ENCODE measurements at regions not wholly inside any gene's neighbourhood (a gene's known extent, or its start where the extent isn't known, plus 50 kb on each side); places are given as distances from the start of the nearest gene placed in this dataset.

DNA sequence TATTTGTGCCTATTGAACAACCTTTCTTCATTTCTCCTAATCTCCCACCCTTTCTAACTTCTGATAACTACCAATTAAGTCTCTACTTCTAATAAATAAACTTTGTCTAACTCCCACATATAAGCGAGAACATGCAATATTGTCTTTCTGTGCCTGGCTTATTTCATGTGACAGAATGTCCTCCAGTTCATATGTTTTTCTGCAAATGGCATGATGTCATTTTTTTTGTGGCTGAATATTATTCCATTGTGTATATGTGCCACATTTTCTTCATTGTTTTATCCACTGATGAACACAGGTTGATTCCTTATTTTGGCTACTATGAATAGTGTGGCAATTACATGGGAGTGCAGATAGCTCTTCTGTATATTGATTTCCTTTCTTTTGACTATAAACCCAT is 1041.5 kb upstream of the MANEA start:
- DNase-seq (ENCODE audit: low read depth), result no peak

DNA sequence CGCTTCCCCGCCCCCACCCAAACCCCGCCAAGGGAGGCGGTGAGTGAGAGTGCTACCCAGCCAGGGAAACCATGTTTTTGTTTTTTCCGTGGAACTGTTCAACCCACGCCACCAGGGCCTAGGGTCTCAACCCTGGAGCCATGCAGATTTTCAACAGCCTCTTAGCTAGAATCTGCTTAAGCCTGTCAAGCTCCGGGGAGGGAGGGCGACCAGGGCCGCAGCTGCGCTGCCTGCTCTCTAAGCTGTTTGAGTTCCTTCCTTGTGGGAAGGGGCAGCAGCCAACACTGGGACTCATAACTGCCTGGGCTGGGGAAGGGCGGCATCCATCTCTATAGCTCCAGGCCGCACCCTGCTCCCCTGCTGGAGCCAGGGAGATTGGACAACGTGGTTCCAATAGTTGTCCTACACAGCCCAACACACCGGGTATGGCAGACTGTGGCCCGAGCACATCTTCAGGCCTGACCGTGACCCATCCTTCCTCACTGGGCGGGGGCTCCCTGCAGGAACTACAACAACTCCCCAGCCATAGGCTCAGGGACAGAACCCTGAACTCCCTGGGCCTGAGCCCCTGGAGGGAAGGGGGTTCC is 1065.7 kb upstream of the MANEA start:
- DNase-seq (ENCODE audit: low read depth), result no peak

DNA sequence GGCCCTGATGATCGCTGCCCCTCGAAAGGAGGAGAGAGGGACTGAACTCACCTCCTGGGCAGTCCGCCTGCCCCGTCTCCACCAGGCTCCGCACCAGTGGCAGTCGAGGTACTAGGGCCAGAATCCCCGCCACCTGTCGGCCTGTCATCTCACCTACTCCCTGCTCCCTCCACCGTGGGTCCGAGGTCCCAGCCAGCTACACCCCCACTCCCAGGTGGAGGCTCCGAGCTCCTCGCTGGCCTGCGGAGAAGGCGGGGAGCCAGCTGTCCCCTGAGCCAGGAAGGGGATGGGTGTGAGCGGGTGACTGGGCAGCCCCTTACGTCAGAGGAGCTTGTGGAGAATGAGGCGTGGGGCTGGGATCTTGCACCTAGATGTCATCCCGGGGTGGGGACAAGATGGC is 1066.5 kb upstream of the MANEA start:
- DNase-seq (ENCODE audit: low read depth), result no peak

DNA sequence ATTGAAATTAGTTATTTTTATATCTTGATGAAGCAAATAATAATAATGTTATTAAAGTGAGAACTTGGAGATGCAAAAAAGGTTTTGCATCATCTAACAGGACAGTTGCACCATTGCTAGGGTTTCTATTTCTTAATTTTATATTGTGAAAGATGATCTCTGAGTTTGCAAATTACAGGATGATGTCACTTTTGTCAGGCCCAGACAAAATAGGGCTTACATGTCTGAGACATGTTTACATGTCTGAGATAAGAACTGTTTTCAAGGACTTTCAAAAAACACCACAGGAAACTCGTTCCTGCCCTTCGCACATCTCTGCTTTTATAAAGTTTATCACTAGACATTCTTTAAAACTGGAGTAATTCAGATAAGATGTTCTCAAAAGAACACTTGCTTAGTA is 1075.8 kb upstream of the MANEA start:
- no peak for DNase-seq (ENCODE audit: low read depth)

DNA sequence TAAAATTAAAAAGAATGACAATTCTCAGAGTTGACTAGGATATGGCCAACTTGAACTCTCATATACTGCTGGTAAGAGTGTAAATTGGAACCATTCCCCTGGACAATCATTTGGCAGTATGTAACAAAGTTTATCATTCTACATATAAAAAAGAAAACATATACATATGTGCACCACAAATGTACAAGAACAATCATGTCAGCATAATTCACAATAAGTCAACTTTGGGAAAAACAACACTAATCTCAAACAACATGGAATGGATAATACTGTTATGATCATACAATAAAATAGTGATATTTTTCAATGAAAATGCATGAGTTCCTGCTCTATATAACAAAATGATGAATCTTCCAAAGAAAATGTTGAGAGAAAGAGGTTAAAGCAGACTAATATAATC is 1078.7 kb upstream of the EPHA7 start:
- no peak for DNase-seq (ENCODE audit: low read depth)

DNA sequence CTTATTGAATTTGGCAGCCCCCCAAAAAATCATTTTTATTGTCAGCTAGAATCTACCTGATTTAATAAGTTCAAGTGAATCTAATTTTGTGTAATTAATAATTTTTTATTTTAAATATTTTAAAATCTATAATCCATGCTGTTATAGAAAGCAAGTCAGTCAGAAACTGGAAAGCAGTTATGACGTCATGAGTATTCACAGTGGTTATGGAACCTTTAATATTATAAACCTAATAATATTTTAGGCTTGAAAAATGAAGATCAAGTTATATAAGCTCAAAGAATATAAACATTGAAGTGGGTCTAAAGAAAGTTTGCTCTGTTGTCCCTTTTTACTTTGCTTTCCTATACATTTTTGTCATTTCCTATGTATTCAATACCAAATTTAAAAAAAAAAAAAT is 1075.1 kb upstream of the EPHA7 start:
- no peak for DNase-seq (ENCODE audit: low read depth)

DNA sequence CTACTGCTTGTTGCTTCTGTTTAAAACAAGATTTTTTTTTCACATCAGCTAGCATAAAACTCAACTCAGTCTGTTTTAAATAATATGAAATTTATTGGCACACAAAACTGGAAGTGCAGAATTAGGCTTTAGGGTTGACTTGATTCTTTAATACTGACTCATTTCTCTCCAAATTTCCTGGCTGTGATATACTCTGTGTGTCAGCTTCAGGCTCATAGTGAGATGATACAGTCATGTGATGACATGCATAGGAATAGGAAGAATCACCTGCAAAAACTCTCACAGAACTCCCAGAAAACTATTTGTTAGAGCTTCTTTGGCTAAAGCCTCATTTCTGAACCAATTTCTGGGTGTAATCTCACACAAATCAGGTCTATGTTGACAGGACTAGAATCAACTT is 1068.0 kb upstream of the EPHA7 start:
- DNase-seq (ENCODE audit: low read depth), result no peak

DNA sequence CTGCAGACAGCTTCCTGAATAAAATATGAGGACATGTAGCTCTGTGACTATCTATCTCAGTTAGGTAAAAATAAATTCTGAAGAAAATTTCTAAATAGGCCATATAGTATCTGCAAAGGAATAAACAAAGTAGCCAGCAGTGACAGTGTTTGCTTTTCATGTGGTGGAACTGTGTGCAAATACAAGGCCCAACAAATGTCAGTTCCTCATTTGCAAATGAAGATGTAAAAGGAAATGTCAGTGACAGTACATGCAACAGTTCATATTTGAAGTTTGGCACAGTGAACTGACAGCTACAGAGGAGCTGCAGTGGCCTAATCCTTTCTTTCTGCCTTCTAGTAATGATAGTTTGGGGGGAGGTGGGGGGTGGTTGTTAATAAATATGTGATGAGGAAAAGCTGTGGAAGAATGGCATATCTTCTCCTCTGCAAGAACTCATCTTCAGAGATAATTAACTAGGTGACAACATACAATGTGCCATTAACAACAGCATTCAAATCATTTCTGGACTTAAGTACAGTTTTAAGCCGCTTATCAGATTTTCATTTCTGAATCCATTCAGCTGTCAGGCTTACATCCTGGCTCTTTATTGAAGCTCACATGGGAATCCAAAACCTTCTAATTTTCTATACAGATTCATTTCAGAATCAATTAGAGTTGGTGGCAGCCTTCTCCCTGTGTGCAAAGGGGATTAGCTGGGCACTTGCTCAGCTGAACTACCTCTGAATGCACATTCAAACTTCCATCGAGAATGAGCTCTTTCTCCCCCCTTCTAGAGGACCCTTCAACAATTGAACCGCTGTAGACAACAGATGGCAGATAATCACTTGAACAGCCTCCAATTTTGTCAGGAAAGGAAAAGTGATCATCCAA is 1059.0 kb upstream of the EPHA7 start:
- no peak for DNase-seq (ENCODE audit: low read depth)

DNA sequence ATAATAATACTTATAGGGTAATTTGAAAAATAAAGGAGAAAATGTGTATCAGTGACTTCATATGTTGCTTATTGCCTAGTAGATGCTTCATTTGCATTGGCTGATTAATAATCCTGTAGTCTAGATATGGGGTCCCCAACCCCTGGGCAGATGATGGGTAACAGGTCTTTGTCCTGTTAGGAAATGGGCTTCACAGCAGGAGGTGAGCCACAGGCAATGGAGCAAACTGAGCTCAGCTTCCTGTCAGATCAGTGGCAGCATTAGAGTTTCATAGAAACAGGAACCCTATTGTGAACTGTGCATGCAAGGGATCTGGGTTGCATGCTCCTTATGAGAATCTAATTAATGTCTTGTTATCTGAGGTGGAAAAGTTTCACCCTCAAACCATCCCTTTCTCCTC is 1049.5 kb upstream of the EPHA7 start:
- DNase-seq (ENCODE audit: low read depth), result no peak

DNA sequence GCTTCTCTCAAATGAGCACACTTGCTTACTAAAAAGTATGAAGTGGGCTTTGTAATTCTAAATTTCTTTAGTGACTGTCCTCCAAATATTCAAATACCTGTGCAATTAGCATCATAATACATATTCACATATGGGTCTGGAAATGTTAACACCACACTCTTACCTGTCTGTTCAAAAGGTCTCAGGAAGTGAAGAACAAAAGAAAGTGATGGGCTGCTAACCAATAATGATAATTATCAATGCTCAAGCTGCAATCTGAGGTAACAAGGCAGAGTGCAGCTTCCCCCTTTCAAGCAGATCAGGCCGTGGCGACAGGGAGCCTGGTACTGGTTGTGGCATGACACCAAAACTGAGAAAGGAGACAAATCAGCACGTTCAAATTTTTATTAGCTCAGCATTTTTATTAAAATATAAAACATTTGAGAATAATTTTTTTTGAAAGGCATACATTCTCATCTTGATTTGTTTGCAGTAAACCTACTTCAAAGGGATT is 1044.7 kb upstream of the EPHA7 start:
- DNase-seq (ENCODE audit: low read depth), result no peak

DNA sequence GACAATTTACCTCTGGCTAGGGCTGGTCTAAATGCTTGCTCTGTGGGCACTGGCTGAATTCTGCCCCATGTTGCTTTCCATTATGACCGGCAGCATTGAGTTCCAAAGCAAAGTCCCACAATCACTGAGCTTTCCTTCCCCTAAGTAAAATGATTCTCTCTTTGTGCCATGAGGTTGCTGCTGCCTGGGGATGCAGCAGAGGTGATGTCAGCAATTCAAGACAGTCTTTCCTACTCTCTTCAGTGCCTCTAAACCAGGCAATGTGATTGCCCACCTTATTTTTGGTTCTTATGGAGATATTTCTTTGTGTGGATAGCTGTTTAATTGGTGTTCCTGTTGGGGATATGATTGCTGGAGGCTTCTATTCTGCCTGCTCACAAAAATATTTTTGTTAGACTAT is 1043.9 kb upstream of the EPHA7 start:
- no peak for DNase-seq (ENCODE audit: low read depth)

DNA sequence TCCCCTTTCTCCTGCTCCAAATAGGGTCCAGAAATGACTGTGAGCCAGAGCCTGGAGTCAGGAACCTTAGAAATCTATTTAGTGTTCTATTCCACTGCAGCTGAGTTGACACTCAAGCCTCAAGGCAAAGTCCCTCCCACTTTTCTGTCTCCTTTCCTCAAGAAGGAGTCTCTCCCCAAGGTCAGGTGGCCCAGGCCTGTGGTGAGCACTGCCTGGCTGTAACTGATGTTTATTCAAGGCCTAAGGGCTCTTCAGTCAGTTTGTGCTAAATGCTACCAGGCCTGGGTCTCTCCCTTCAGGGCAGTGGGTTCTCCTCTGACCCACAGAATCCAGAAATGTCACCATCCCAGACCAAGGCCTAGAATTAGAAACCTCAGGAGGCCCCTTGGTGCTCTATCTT is 1042.9 kb upstream of the EPHA7 start:
- no peak for DNase-seq (ENCODE audit: low read depth)

DNA sequence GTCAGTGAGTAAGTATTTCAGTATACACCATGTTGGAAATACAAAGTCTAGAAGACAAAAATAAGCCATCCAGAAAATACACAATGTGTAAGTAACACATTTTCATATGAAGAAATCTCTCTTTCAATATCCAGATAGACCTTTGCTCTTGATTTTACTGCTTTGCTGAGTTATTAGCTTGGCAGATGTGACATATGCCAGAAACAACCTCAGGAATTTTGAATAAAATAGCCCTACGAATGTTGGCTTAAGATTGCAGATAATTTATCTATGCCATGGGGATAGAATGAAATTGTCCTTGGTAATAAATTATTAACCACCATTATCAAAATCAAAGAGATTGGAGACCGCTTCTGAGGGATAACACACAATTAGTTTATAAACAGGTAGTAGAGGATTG is 1036.9 kb upstream of the EPHA7 start:
- no peak for DNase-seq (ENCODE audit: low read depth)

DNA sequence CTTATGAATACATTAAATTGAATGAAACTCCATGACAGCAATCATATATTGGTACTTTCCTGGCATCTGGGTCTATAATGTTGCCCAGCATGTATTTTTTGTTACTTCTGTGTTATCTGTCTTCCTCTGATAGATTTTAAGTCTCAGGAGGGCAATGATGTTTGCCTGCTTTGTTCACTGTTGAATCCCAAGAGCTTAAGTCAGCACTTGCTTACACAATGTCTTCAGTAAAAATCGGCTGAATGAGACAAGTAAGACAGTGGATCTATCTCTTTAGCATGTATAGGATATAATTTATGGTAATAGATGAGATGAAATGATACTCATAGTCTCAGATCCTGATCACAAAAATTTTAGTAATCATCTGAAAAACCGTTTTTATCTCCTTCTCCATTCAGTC is 1034.9 kb upstream of the EPHA7 start:
- DNase-seq (ENCODE audit: low read depth), result no peak

DNA sequence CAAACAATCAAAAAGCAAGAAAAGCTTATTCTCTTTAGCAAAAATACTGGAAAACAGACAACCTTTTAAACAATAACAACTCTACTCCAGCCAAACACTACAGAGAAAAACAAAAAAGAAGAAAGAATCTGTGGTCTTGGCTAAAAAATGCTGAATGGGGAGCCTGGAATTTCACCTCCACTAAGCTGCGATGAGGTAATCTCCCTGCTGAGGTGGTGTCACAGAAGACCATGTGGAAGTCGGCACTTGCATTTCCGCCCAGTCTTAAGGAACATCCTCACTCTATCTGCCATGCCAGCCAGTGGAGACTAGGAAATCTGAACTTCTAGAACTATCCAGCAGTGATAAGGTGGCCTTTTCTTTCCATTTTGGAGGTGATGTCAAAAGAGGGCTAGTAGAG is 1026.8 kb upstream of the EPHA7 start:
- DNase-seq (ENCODE audit: low read depth), result no peak

DNA sequence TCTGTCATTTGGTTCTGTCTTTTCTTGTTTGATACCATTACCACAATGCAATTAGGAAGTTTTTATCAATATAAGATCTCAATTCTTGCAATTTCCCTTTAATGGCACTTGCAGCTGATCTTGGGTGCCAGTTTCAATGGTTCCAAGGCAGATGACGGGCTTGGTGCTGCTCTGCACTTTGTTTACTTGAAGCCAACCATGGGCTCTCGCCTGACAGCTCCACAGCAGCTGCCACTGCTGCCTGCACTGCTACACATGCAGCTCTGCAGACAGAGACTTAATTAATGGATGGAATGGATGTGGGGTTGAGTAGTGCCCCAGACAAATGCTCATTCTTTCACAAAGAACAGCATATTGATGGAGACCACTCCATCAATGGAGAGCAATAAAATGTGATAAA is 1024.3 kb upstream of the EPHA7 start:
- DNase-seq (ENCODE audit: low read depth), result no peak

DNA sequence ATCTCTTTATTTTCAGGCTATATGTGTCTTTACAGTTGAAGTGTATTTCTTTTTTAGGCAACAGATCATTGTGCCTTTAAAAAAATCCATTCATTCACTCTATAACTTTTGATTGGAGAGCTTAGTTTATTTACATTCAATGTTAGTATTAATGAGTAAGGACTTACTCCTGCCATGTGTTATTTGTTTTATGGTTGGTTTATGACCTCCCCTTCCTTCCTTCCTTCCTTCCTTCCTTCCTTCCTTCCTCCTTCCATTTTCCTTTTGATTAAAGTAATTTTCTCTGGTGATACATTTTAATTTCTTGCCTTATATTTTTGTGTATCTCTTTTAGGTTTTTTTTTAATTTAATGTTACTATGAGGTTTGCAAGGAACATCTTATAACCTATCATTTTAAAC is 1005.3 kb upstream of the EPHA7 start:
- no peak for DNase-seq (ENCODE audit: low read depth)

DNA sequence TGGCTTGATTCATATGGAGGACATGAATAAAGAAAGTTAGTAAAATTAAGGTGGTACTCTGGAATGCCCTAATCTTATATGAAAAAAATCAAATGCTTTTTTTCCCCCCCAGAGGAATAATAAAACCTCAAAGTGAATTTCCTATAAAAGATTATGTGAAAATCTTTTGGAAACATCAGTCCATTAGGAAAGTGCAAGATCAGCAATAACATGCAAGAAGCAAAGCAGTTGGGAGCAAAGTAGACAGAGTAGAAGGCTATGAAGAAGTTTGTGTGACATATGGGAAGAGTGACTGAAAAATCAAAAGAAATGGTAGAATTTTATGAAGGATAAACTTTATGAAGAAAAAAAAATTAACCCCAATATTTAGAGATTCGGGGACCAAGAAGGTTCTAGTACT is 998.0 kb upstream of the EPHA7 start:
- no peak for DNase-seq (ENCODE audit: low read depth)

DNA sequence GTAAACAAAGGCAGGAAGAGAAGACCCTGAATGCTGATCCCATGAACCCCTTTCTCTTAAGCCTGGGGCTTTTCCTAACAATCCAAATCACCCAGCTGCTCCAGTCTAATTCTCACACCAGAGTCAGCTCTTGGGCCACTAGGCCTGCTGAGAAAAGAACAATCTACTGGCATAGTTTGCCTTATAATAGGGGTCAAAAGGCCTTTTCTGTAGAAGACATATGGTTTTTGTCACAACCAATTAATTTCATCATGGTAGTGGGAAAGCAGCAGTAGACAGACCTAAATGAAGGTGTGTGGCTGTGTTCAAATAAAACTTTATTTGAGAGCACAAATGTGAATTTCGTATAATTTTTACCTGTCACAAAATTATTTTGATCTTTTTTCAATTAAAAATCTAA is 994.7 kb upstream of the EPHA7 start:
- no peak for DNase-seq (ENCODE audit: low read depth)

DNA sequence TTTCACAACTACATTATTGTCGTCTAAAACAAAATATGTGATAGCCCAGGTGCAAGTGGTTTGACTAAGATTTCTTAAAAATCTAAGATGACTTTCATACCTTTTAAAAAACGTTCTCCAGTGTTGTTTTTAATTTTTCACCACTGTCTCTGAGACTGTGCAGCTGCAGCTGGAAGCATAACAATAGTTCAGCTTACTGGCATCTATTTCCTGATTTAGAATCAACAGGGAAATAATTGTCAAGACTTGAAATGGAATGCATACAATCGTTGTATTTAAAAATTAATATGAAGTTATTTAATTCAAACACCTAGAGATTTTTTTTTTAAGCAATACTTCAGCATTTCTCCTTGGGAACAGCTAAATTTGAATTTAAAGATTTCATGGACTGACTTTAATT is 982.0 kb upstream of the EPHA7 start:
- DNase-seq (ENCODE audit: low read depth), result no peak

DNA sequence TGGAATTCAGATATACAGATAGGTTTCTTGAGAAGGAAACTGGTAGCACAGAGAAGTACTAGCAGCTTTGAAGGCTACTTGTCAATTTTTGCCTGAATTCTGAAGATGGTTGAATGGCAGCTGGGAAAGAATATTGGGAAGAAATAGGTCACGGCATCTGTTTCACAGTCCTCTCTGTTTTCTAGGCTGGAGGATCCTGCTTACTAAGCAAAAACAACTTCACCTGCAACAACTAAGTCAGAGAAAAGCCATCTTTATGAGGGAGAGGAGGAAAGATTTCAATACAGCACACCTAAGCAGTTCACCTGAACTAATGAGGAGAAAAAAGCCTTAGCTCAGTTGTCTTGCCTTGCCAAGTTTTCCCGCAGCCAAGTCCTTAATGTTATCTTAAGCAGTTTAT is 975.5 kb upstream of the EPHA7 start:
- DNase-seq (ENCODE audit: low read depth), result no peak

DNA sequence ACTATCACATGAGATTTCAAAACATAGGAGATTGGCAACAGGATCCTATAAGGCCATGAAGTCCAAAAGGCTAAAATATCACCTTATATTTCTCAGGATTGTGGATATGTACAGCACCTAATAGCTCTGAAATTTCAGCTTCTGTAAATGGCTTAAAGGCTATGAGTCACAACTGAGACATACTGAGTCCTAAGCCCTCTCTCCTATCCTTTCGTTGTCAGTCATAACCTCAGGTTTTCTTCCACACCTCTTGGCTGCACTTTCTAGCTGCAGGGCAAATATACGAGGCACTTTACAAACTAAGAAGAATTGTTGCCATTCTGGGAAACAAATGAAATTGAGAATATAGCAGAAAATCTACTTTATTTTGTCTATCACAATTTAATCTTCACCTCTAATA is 969.9 kb upstream of the EPHA7 start:
- DNase-seq (ENCODE audit: low read depth), result no peak

DNA sequence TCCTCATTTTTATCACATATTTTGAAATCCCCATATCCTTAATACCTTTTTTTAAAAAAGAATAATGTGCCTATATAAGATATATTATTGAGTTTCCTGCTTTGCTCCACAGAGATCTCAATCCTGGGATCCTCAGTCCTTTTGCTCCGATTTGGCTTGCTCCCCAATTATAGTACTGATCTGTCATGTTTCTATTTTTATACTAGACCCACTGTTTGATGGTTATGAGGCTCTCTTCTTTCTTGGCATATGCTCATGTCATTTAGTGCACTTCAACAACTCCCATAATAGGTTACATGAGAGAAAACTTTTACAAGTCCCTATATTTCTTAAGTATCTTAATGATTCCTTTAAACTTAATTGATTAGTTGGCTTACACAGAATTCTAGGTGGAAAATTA is 958.5 kb upstream of the EPHA7 start:
- DNase-seq (ENCODE audit: low read depth), result no peak

DNA sequence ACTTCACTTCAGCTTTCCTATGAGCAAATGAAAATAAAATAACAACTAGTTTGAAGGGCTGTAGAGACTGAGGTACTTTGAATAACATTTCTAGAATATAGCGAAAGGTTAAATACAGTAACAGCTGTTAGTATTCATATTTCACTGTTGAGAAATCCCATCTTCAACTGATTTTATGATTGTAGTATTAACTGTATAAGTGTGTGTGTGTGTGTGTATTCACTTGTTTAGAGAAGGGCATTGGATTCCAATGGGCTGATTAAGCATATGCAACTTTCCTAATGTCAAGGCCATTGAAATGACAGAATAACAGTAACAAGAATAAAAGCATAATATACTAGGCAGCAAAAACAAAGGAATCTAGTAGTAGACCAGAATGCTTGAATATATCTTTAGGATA is 957.5 kb upstream of the EPHA7 start:
- no peak for DNase-seq (ENCODE audit: low read depth)

All from stromal cell of bone marrow (primary cell).